HG03095 (cell line): ENCODE measurements at regions not wholly inside any gene's neighbourhood (a gene's known extent, or its start where the extent isn't known, plus 50 kb on each side); places are given as distances from the start of the nearest gene placed in this dataset.
A peak's percentile ranks its signal among the peaks of the same experiment; 100 is the strongest.

Source experiments
- ATAC-seq: cut with Tn5 transposase; IDR thresholded peaks from one replicate; pipeline ENCODE4 v1.9.1; 2021; ENCODE audit warnings: moderate library complexity; ENCODE audit not compliant: unreplicated experiment

DNA sequence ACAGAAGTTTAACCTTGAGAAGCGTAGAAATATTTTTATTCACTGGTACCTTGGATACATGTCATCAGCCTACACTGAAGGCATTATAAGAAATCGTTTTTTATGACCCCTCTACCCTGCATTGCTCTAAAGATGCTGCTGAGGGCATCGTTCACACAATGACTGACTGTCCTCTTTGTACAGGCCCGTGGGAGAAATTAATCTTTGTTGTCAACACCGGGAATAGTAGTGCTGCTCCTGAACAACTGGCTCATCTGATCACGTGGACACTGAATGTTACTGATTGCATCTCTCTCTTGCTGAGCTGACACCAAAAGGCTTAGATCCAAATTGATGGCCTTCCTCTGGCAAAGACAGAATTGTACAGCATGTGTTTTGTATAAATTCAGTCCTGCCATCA lies 157.1 kb upstream of the SMLR1 start:
- no peak for ATAC-seq

DNA sequence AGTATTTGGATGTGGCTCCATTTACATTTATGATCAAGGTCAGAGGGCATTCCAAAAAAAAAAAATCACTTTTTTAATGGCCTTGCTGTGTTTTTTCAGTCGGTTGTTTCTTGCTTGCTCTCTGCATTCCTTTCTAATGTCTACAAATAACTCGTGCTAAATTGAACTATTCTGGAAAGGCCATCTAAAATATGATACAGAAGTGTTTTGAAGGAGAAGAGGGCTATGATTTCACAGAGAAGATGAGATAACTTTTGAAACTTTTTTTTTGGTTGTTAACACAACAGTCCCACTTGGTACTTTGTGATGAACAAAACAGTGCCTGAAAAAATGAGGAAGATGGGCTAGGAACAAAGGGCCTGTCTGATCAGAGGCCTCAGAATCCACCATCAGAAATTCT lies 156.1 kb upstream of the SMLR1 start:
- ATAC-seq: no peak

DNA sequence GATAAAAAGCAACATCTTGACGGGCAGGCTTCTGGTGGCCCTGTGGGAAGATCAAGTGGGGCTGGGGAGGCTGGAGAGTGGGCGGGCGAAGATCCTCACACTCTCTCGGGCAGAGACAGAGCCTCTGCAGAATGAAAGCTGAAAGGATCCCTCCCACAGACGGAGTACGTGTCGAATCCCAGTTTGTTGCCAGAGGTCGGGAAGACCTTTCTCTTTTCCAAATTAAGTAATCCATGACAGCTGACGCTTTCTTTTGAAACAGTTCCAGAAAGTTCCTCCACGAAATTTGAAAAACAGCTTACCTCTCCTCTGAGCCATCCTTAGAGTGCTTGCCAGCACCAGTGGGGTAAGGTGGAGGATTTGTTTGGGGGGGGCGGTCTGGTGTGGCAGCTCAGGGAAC lies 155.6 kb upstream of the SMLR1 start:
- no peak for ATAC-seq

DNA sequence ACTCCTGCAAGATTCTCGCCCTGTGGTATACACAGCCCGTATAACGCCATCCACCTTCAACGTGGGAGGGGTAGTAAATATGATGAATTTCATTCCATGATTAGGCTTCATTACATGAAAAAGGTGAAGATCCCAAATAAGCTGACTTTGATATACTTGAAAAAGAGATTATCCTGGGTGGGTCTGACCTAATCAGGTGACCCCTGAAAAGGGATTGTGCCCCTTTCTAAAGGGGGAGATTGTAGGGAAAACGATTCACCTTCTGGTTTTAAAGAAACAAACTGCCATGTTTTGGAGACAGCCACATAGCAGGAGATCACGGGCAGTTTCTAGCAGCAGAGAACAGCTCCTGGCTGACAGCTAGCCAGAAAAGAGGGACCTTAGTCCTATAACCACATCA lies 155.1 kb upstream of the SMLR1 start:
- ATAC-seq: no peak

DNA sequence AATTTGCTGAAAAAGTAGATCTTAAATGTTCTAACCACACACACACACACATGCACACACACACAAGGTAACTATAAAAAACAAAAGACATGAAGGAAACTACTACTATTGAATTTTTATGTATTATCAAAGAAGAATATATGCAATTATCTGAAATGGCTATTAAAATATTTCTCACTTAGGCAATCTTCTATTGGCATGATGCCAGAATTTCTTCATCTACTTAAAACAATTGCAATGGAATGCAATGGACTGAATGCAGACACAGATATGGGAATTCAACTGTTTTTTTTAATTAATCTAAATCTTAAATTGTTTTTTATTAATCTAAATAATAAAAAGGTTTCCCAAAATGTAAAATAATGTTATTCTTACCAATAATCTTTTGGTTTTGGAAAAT lies 152.6 kb upstream of the SMLR1 start:
- ATAC-seq: no peak

DNA sequence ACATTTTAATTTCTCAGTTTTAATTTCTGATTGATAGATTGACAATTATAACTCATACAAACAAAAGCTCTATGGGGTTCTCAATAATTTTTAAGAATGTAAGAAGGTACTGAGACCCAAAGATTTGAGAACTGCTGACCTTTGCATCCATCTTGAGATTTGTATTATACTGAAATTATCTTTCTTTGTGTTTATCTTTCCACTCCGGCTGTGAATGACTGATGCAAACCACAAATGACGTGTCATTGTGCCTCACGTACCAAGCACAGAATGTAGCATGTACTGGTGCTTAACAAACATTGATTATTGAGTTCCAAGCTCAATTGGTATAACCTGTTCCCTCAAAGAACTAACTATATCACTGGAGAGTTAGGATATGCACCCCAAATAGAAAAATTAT lies 152.1 kb upstream of the SMLR1 start:
- ATAC-seq: no peak

DNA sequence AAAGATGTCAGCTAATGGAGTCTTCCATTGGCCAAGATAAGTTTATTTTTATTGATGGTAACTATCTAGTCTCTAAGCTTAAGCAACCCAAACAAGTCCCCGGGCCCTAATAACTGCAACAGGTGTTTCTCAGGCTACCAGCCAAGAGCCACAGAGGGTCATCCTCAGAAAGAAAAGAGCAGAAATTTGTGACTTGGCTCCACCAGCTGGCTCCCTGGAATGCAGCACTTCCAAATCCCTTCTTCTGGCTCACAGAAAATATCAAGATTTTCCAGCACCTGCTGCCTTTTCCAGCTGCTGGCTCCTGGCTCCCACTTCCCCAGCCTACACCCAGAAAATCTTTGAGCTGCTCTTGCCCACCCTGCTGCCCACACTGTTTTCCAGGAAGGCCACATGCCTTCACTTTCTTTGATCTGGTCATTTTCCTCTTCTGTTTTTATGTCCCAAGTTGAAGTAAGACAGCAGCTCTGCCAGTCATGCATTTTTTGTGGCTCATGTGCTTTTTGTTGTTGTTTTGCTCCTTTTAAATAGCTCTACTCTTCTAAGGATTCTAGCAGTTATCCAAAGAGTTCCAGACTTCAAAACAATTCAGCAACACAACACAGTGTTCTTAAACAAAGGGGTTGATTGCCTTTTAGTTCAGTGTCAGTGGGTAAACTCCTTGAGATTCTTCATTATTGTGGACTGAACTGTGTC lies 151.0 kb upstream of the SMLR1 start:
- no peak for ATAC-seq

DNA sequence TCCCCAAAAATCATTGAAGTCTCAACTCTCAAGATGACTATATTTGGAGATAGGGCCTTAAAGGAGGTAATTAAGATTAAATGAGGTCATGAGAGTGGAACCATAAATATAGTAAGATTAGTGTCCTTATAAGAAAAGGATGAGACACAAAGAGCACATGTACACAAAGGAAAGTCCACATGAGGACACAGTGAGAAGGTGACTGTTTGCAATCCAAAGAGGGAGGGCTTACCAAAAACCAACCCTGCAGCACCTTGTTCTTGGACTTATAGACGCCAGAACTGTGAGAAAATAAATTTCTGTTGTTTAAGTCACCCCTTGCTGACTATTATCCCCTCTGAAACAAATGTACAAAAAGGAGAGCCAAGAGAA lies 150.4 kb upstream of the SMLR1 start:
- no peak for ATAC-seq

DNA sequence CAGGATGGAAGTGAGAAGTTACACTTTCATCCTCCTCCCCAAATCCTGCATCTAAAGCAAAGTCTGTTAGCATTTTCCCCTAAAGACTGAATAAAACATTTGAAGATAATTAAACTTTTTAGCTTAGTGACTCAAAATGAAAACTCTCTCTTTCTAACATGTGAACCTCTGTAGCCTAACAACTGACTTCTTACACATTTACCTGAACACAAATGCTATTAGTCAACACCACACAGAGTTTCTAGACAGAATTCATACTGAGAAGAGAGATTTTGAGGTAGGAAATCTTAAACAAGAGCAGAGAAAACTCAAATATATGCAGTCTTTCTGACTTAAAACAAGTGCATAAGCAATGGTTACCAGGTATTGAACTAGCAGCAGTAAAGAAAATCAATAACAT lies 149.9 kb upstream of the SMLR1 start:
- no peak for ATAC-seq

DNA sequence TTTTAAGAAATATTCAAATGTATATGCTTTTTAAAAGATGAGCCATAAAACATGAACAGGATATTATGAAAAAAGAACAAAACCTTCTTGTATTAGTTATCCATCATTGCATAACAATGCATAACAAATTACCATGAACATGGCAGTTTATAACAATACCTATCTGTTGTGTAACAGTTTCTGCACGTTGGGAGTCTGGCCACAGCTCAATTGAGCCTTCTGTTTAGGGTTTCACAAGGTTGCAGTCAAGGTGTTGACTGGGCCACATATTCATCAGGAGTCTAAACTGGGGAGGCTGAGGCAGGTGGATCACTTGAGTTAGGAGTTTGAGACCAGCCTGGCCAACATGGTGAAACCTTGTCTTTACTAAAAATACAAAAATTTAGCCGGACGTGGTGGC lies 149.4 kb upstream of the SMLR1 start:
- ATAC-seq: no peak

DNA sequence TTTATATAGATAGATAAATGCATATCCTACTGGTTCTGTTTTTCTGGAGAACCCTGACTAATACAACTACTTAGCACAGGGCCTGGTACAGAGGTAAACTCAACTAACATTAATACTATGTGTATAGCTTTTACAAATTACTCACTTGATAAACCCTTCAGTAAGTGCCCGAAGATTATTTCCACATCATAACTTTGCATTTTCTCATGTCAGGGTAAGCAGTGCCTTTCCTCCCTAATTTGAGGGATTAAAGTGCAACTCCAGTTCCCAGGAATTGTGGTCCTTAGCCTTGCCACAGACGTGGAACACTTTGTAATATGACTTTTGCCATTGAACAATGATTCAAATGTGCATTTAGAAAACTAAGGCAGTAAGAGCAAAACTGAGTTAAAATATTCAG lies 147.5 kb upstream of the SMLR1 start:
- no peak for ATAC-seq

DNA sequence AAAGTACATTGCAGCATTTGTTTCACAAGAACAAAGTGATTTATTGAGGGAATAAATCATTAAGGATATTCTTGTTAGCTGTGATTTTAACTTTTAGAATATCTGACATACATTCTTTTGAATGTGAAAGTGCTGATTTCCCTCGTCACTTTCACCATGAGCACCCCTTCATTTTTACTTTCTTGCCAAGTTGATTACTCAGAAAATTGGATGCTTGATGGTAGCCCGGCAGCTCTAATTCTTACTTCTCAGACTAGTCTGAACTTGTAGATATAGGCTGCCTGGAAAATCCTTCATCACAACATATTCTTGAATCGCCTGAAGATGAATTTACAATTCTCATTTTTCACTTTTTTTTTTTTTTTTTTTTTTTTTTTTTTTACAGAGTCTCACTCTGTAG lies 147.1 kb upstream of the SMLR1 start:
- no peak for ATAC-seq

DNA sequence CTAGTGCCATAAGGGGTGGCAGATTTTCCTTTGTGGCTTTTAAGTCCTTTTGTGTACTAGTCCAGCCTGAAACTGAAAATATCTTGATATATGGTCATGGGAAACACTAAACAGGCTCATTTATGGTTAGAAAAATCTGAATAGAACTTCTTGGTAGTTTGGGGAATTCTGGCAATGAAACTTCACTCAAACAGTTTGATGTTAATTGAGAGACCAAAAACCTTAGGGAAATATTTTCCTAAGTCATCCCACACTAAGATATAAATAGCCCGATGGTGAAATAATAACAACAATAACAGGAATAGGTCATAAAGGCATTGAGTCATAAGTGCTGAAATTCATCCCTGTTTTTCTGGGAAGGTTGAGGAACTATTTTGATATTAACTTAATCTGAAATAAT lies 146.2 kb upstream of the SMLR1 start:
- ATAC-seq: no peak

DNA sequence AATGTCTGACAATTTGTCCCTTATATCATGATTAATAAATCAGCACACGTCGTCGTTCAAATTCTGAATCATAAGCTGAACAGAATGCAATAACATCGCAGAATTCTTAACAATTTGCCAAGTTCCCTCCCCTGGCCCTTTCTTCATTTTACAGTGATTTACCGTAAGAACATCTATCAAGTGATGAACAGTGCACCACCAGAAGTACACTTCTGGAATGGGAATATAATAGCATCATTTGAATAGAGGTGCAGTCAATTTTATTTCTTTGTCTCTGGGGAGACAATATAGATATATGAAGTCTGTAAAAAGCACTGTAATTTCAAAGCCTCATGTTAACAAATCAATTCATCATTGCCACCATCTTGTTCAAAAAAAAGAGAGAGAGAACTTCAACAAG lies 145.1 kb upstream of the SMLR1 start:
- no peak for ATAC-seq

DNA sequence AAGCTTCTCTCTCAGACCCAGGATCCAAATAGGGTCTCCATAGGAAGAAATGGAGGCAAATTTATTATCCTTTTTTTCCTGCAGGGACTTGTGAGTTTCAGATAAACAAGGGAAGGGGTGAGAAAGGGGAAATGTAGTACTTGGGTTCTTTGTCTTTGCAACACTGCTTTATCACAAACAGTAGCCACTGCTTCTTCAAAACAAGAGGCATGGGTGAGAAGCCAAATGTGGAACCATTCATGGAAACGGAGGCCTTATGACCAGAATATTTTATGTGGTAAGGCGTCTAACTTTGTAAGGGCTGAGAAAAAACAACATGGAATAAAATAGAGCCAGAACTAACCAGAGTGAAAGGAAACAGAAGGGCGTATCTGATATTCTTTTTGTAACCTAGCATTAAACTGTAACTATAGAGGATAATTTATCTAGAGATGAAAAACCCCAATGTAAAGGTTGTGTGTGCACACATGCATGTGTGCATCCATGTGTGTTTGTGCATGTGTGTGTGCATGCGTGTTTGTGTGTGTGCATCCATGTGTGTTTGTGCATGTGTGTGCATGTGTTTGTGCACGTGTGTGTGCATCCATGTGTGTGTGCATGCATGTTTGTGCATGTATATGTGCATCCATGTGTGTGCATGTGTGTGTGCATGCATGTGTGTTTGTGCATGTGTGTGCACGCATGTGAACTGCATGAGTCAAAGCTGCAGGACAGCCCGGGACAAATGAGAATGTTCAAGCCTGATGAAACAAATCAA lies 143.3 kb upstream of the SMLR1 start:
- ATAC-seq: no peak

DNA sequence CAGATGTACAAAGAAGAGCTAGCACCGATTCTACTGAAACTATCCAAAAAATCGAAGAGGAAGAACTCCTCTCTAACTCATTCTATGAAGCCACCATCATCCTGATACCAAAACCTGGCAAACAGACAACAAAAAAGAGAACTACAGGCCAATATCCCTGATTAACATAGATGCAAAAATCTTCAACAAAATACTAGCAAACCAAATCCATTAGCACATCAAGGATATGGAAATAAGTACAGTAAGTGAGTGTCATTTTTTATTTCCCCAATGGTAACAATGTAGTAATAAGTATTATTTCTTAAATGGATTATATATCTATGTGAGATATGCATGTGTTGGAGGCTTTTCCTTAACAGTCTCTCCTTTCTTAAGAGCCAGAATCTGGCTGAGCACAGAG lies 134.5 kb upstream of the SMLR1 start:
- no peak for ATAC-seq

DNA sequence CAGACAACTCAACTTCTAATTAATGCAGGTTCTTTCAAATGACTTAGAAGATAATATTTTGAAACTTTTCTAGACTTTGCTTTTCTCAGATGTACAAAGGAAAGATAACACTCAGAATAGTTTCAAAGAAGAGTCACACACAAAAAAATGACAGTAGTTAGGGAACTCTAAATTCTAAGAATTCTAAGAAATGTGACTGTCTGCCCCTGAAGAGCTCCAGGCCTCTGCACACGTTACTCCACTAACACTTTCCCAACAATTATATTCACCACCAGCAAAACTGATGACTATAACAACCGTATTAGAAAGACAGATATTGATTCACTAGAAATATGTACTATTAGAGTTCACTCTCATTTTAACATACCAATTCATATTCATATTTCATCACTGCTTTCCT lies 133.3 kb upstream of the SMLR1 start:
- no peak for ATAC-seq

DNA sequence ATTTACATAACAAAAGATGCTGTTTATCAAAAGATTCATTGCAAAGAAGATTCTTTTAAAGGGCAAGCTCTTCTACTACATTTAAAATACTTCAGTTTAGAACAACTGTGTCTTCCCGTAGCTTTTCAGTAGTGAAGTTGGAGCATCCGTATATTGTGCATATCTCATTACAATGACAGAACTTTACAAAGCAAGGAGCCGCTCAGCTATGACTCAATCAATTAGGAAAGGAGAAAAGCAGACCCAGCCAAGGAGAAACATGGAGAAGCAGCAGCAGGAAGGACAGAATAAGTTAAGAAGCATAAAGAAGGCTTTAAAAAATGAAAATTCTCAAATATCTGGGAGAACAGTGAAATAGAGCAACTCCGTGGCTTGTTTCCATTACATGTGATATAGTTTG lies 132.6 kb upstream of the SMLR1 start:
- ATAC-seq: no peak

DNA sequence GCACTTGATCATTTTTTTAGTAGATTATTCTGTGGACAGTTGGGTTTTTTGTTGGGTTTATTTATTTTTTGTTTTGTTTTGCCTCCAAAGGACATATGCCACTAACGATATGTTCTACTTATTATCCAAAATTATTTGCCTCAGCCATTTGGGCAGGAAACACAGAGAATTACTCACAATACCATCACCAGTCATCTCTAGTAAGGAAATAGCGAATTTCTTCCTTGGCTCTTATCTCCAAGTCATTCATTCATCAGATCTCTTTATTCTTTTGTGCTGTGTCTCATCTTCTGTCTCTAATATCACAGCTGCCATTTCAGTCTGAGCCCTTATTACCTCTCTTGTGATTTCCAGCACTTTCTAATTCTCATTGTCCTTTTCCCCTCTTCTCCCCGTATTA lies 130.4 kb upstream of the SMLR1 start:
- no peak for ATAC-seq

DNA sequence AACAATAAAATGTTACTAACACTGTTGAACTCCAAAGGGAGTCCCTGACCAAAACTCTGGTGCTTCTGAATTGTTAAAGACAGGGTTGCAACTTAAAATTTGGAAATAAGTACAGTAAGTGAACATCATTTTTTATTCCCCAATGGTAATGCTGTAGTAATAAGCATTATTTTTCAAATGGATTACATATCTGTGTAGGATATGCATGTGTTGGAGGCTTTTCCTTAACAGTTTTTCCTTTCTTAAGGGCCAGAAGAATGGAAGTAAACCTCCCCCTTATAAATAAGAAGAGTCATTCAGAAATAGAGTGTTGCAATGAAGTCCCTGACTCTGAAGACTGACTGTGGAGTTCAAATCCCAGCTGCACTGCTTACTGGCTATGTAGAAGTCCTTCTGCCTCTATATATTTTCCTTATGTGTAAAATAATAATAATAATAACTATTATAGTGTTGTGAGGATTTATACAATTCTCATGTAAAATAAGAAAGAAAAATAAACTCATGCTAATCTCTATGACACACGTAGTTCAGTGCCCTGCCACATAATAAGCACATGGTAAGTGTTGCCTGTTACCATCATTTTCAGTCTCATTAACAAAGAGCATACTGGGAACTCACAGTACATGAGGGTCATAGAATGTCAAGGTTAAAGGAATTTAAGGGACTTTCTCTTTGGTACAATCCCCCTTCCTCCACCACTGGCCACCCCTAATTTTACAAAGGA lies 129.8 kb upstream of the SMLR1 start:
- ATAC-seq: peak; percentile 49

DNA sequence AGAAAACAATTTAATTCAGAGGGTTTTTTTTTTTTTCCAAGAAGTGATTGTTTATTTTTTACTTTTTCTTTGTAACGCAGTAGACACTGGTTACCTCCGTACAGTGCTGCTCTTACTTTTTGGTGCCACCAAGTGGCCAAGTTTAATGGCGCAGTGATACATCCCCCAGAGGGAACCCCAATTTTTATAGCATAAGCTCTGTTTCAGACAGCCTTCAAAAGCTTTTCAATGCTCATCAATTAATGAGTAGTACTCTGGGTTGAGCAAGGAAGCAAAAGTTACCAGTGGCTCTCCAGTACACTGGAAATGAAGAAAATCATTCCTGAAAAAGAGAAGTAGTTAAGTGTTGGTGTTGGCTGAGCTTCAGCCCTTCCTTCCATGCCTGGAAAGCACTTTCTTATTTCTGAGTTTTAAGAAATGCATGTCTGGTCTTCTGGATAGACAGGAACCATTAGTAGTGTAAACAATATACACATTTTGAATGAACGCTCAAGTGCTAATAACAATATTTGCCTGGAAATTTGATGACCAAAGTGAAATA lies 129.1 kb upstream of the SMLR1 start:
- peak; percentile 88 for ATAC-seq

DNA sequence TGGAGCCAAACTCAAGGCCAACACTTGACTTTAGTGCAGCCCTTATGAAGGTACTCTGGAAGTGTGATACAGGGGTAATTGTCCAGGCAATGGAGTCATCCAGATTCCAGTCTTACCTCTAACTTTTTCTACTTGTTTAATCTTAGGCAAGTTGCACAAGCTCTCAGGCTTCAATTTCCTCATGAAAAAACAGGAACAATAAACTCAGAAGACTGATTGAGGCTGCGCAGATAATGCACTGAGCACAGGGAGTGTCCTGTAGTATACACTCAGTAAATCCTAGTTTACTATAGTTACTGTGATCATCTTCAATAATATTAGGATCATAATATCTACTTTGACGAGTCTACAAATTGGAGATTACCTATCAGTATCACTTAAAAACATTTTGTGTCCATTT lies 127.5 kb upstream of the SMLR1 start:
- ATAC-seq: no peak
